SK-N-SH (cell line): ENCODE measurements at regions not wholly inside any gene's neighbourhood (a gene's known extent, or its start where the extent isn't known, plus 50 kb on each side); places are given as distances from the start of the nearest gene placed in this dataset.

Experiments used
- EZH2phosphoT487 ChIP-seq: fragments of 200-600 bp; sonication (generic); IDR thresholded peaks from 2 replicates; pipeline ENCODE4 v1.6.1; 2017; ENCODE audit warnings: low read depth, mixed run types, mild to moderate bottlenecking, antibody characterized with exemption, moderate library complexity, borderline replicate concordance
- RAD21 ChIP-seq: IDR thresholded peaks from 2 replicates; pipeline ENCODE4 v1.6.1; 2012; ENCODE audit warnings: mild to moderate bottlenecking, low read length
- RFX5 ChIP-seq: IDR thresholded peaks from 2 replicates; pipeline ENCODE4 v1.6.1; 2012; ENCODE audit warnings: mild to moderate bottlenecking, improper control_type of control experiment, low read length
- SMC3 ChIP-seq: IDR thresholded peaks from 2 replicates; pipeline ENCODE4 v1.6.1; 2012; ENCODE audit warnings: low read depth, low read length, improper control_type of control experiment
- TF ChIP-seq, protein P1 (sequence below): fragments of 200-600 bp; sonication (generic); IDR thresholded peaks from 2 replicates; pipeline ENCODE4 v1.6.1; 2017; ENCODE audit warnings: antibody characterized with exemption, mild to moderate bottlenecking, moderate library complexity

DNA sequence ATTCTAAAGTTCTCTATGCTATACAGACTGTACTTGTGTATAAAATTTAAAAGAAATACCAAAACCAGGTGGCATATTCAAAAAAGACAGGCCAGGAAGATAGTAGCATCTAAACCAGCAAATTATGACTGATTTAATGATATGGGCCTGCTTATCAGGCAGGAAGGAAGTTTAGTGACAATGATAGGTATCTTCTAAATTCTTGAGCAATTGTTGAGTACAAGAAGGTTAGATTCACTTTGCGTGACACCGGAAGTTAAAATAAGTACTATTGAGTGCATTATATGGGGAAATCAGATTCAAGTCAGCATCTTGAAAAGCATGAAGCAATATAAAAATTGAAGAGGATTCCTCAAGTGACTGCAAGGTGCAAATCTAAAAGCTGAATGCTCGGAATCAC is 186.8 kb upstream of the RGS18 start:
- TF ChIP-seq SMC3, result no peak
- TF ChIP-seq, protein P1, sequence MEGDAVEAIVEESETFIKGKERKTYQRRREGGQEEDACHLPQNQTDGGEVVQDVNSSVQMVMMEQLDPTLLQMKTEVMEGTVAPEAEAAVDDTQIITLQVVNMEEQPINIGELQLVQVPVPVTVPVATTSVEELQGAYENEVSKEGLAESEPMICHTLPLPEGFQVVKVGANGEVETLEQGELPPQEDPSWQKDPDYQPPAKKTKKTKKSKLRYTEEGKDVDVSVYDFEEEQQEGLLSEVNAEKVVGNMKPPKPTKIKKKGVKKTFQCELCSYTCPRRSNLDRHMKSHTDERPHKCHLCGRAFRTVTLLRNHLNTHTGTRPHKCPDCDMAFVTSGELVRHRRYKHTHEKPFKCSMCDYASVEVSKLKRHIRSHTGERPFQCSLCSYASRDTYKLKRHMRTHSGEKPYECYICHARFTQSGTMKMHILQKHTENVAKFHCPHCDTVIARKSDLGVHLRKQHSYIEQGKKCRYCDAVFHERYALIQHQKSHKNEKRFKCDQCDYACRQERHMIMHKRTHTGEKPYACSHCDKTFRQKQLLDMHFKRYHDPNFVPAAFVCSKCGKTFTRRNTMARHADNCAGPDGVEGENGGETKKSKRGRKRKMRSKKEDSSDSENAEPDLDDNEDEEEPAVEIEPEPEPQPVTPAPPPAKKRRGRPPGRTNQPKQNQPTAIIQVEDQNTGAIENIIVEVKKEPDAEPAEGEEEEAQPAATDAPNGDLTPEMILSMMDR, result no peak
- no peak for TF ChIP-seq EZH2phosphoT487
- TF ChIP-seq RFX5, result no peak
- no peak for TF ChIP-seq RAD21
